ENCODE measurements at regions not wholly inside any gene's neighbourhood (a gene's known extent, or its start where the extent isn't known, plus 50 kb on each side); places are given as distances from the start of the nearest gene placed in this dataset.

- Mint-ChIP-seq H3K9me3 (ENCODE audit: unreplicated experiment) (no peaks in the 10 kb centered on the region), H3K4me1 (ENCODE audit: low read depth, unreplicated experiment) (no peaks in the 10 kb centered on the region), H3K27ac (ENCODE audit: unreplicated experiment) (no peak overlapping the region), H3K4me3 (ENCODE audit: unreplicated experiment) (no peak overlapping the region), H3K36me3 (ENCODE audit: unreplicated experiment) (no peaks in the 10 kb centered on the region), H3K27me3 (ENCODE audit: unreplicated experiment) (no peaks in the 10 kb centered on the region)
- no peak for TF ChIP-seq CTCF (IDR thresholded peaks at IDR 0.05; ENCODE audit: partially characterized antibody, unreplicated experiment)
- no peak for DNase-seq
Observed at GRCh38 chr4:28256295-28256694, 1395.7 kb downstream of the STIM2 start.

GRCh38 chr4:28259951-28260350, 1399.3 kb downstream of the STIM2 start:
- no peak overlapping the region for H3K4me3 Mint-ChIP-seq (ENCODE audit: unreplicated experiment)
- no peak for TF ChIP-seq CTCF (IDR thresholded peaks at IDR 0.05; ENCODE audit: partially characterized antibody, unreplicated experiment)
- H3K9me3 Mint-ChIP-seq (ENCODE audit: unreplicated experiment), result no peaks in the 10 kb centered on the region
- no peak for DNase-seq
- peaks cover 3% of the 10 kb centered on the region for H3K27me3 Mint-ChIP-seq (ENCODE audit: unreplicated experiment)
- H3K4me1 Mint-ChIP-seq (ENCODE audit: low read depth, unreplicated experiment), result no peaks in the 10 kb centered on the region
- H3K27ac Mint-ChIP-seq (ENCODE audit: unreplicated experiment), result no peak overlapping the region
- no peaks in the 10 kb centered on the region for H3K36me3 Mint-ChIP-seq (ENCODE audit: unreplicated experiment)

- H3K9me3 Mint-ChIP-seq (ENCODE audit: unreplicated experiment), result no peaks in the 10 kb centered on the region
- H3K4me3 Mint-ChIP-seq (ENCODE audit: unreplicated experiment), result no peak overlapping the region
- H3K4me1 Mint-ChIP-seq (ENCODE audit: low read depth, unreplicated experiment), result no peaks in the 10 kb centered on the region
- no peak for TF ChIP-seq CTCF (IDR thresholded peaks at IDR 0.05; ENCODE audit: partially characterized antibody, unreplicated experiment)
- no peaks in the 10 kb centered on the region for H3K36me3 Mint-ChIP-seq (ENCODE audit: unreplicated experiment)
- H3K27me3 Mint-ChIP-seq (ENCODE audit: unreplicated experiment), result peaks cover 3% of the 10 kb centered on the region
- H3K27ac Mint-ChIP-seq (ENCODE audit: unreplicated experiment), result no peak overlapping the region
- no peak for DNase-seq
Observed at GRCh38 chr4:28267166-28267565, 1406.5 kb downstream of the STIM2 start.

GRCh38 chr4:28269426-28269825, 1408.8 kb downstream of the STIM2 start:
- H3K27me3 Mint-ChIP-seq (ENCODE audit: unreplicated experiment), result peaks cover under 1% of the 10 kb centered on the region
- H3K4me3 Mint-ChIP-seq (ENCODE audit: unreplicated experiment), result no peak overlapping the region
- no peaks in the 10 kb centered on the region for H3K4me1 Mint-ChIP-seq (ENCODE audit: low read depth, unreplicated experiment)
- TF ChIP-seq CTCF (IDR thresholded peaks at IDR 0.05; ENCODE audit: partially characterized antibody, unreplicated experiment), result no peak
- no peaks in the 10 kb centered on the region for H3K9me3 Mint-ChIP-seq (ENCODE audit: unreplicated experiment)
- H3K36me3 Mint-ChIP-seq (ENCODE audit: unreplicated experiment), result no peaks in the 10 kb centered on the region
- no peak overlapping the region for H3K27ac Mint-ChIP-seq (ENCODE audit: unreplicated experiment)
- DNase-seq, result no peak

GRCh38 chr4:28277931-28278330, 1417.3 kb downstream of the STIM2 start:
- no peak for TF ChIP-seq CTCF (IDR thresholded peaks at IDR 0.05; ENCODE audit: partially characterized antibody, unreplicated experiment)
- Mint-ChIP-seq H3K27ac (ENCODE audit: unreplicated experiment) (no peak overlapping the region), H3K4me3 (ENCODE audit: unreplicated experiment) (no peak overlapping the region), H3K4me1 (ENCODE audit: low read depth, unreplicated experiment) (no peaks in the 10 kb centered on the region), H3K27me3 (ENCODE audit: unreplicated experiment) (no peaks in the 10 kb centered on the region), H3K9me3 (ENCODE audit: unreplicated experiment) (no peaks in the 10 kb centered on the region), H3K36me3 (ENCODE audit: unreplicated experiment) (no peaks in the 10 kb centered on the region)
- DNase-seq, result no peak

Data from glutamatergic neuron (in vitro differentiated cells).